GM12878 (cell line): ENCODE measurements at regions not wholly inside any gene's neighbourhood (a gene's known extent, or its start where the extent isn't known, plus 50 kb on each side); places are given as distances from the start of the nearest gene placed in this dataset.
"Not testable (repeated sequence)": the region's sequence is repeated elsewhere in the genome, so short reads cannot be mapped to it uniquely, and the experiment has no call there.

Source experiments
- ATAC-seq: fragments of 200-7000 bp; cut with Tn5 transposase; 3 replicates; pipeline ENCODE4 v1.9.1; 2020; ENCODE audit warnings: mild to moderate bottlenecking, moderate library complexity
- BruUV-seq: library from RNA; stranded (reverse); fragments of 400-500 nt; replicated peaks from 2 replicates; lab custom pipeline; 2021; lab: Mats Ljungman, UMichigan
- CTCF ChIA-PET: fragments of 300-600 bp; sonication (Branson Sonifier 250); formaldehyde crosslinking; extraction: SDS; loops from one replicate; lab custom pipeline; 2021; ENCODE audit warnings: inconsistent platforms; lab: Yijun Ruan, JAX
- POLR2A ChIA-PET: fragments of 350-600 bp; formaldehyde crosslinking; extraction: SDS; loops from one replicate; lab custom pipeline; 2021; ENCODE audit warnings: inconsistent platforms; lab: Charles Lee
- RAD21 ChIA-PET: fragments of 300-600 bp; sonication (Branson Sonifier 250); formaldehyde crosslinking; loops from one replicate; lab custom pipeline; 2023; ENCODE audit warnings: antibody characterized with exemption; ENCODE audit not compliant: unreplicated experiment; lab: Charles Lee
- SMC1A ChIA-PET: fragments of 300-600 bp; sonication (Branson Sonifier 250); formaldehyde crosslinking; loops from one replicate; lab custom pipeline; 2023; ENCODE audit not compliant: unreplicated experiment, uncharacterized antibody; lab: Charles Lee
- DNase-seq: peaks from one replicate; pipeline ENCODE4 v3.0.0-alpha.2; 2011; ENCODE audit warnings: low read depth, low spot score
- FAIRE-seq: peaks from 3 replicates; lab custom pipeline; 2011; peaks lifted over from hg19 to GRCh38; lab: Jason Lieb, UNC
- H2AFZ ChIP-seq: 2 replicates; pipeline ENCODE4 v1.6.0; 2011; ENCODE audit warnings: low read depth, low read length, control low read depth; ENCODE audit not compliant: control insufficient read depth
- H3K27ac ChIP-seq: 2 replicates; pipeline ENCODE4 v1.5.1; 2011; ENCODE audit warnings: control low read depth; ENCODE audit not compliant: control insufficient read depth, insufficient read depth
- H3K27me3 ChIP-seq, 2 experiments: replicated peaks in 1 of 2; 2 replicates each; pipeline versions ENCODE4 v1.6.0 to v1.6.1; 2011; ENCODE audit warnings: low read length in 1 of 2; ENCODE audit not compliant: control insufficient read depth in 2 of 2, insufficient read depth in 2 of 2
- H3K36me3 ChIP-seq, 2 experiments: 2 replicates each; pipeline ENCODE4 v1.5.1; 2011; ENCODE audit warnings: low read length in 1 of 2; ENCODE audit not compliant: control insufficient read depth in 2 of 2, insufficient read depth in 2 of 2
- H3K4me1 ChIP-seq: 2 replicates; pipeline ENCODE4 v1.6.1; 2011; ENCODE audit warnings: mild to moderate bottlenecking, low read length, moderate library complexity, mixed read lengths; ENCODE audit not compliant: control insufficient read depth, insufficient read depth
- H3K4me2 ChIP-seq: 2 replicates; pipeline ENCODE4 v1.6.0; 2011; ENCODE audit warnings: control low read depth; ENCODE audit not compliant: control insufficient read depth, insufficient read depth
- H3K4me3 ChIP-seq: fragments of 200-600 bp; sonication (generic); 2 replicates; pipeline ENCODE4 v1.5.1; 2016
- H3K79me2 ChIP-seq: 2 replicates; pipeline ENCODE4 v1.6.0; 2011; ENCODE audit warnings: low read length; ENCODE audit not compliant: control insufficient read depth, insufficient read depth
- H3K9ac ChIP-seq: 2 replicates; pipeline ENCODE4 v1.8.0; 2011; ENCODE audit warnings: low read length, control low read depth, mixed read lengths; ENCODE audit not compliant: control insufficient read depth, insufficient read depth
- H3K9me3 ChIP-seq: replicated peaks from 3 replicates; pipeline ENCODE4 v1.5.1; 2011; ENCODE audit warnings: mild to moderate bottlenecking, low read length; ENCODE audit not compliant: control insufficient read depth, insufficient read depth
- H4K20me1 ChIP-seq: 2 replicates; pipeline ENCODE4 v1.6.0; 2011; ENCODE audit not compliant: control insufficient read depth, insufficient read depth
- RELA ChIP-seq: fragments of 450-650 bp; IDR thresholded peaks from 2 replicates; pipeline ENCODE4 v1.8.0; 2014; ENCODE audit warnings: borderline replicate concordance; ENCODE audit not compliant: partially characterized antibody
- WGBS: methylation state at CpG from one replicate; pipeline ENCODE4 v1.1.6; 2016; ENCODE audit warnings: low lambda C conversion rate; ENCODE audit not compliant: insufficient replicate concordance, insufficient coverage; ENCODE audit errors: missing lambda C conversion rate; 5-methylcytosine and 5-hydroxymethylcytosine counted together
- in situ Hi-C: fragments of 300-500 bp; cut with MboI; formaldehyde crosslinking; loops from 9 replicates; pipeline ENCODE4 v1.14.3; 2018; ENCODE audit warnings: mixed read lengths
- intact Hi-C: fragments of 100-400 bp; cut with micrococcal nuclease; formaldehyde crosslinking; loops from one replicate; pipeline ENCODE4 v1.14.2; 2022; ENCODE audit not compliant: unreplicated experiment
- TF ChIP-seq, protein P1 (sequence below), 3 experiments: IDR thresholded peaks in 2 of 3; conservative IDR thresholded peaks in 1 of 3; 2 replicates each; pipeline ENCODE4 v1.5.1; 2011; ENCODE audit warnings: low read depth in 3 of 3, low read length in 3 of 3, mild to moderate bottlenecking in 3 of 3, control low read depth in 2 of 3, moderate library complexity in 2 of 3, inconsistent platforms in 1 of 3, mixed read lengths in 1 of 3; ENCODE audit not compliant: control insufficient read depth in 2 of 3, insufficient read depth in 1 of 3; ENCODE audit errors: extremely low read depth in 1 of 3

DNA sequence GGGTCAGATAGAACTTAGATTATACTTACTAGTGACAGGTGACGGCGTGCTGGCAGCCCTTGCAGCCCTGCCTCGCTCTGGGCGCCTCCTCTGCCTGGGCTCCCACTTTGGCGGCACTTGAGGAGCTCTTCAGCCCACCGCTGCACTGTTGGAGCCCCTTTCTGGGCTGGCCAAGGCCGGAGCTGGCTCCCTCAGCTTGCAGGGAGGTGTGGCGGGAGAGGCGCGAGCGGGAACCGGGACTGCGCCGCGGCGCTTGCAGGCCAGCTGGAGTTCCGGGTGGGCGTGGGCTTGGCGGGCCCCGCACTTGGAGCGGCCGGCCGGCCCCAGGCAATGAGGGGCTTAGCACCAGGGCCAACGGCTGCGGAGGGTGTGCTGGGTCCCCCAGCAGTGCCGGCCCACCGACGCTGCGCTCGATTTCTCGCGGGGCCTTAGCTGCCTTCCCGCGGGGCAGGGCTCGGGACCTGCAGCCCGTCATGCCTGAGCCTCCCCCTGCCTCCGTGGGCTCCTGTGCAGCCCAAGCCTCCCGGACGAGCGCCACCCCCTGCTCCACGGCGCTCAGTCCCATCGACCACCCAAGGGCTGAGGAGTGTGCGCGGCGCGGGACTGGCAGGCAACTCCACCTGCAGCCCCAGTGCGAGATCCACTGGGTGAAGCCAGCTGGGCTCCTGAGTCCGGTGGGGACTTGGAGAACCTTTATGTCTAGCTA is 320.8 kb upstream of the DEPDC1 start:
- FAIRE-seq, ATAC-seq, intact Hi-C loops, H3K79me2 ChIP-seq, in situ Hi-C loops, BruUV-seq, H3K9ac ChIP-seq, H3K27ac ChIP-seq, H3K27me3 ChIP-seq, H2AFZ ChIP-seq, H4K20me1 ChIP-seq, H3K4me3 ChIP-seq, POLR2A ChIA-PET, H3K4me1 ChIP-seq, H3K36me3 ChIP-seq, H3K9me3 ChIP-seq, RAD21 ChIA-PET, DNase-seq, H3K4me2 ChIP-seq: not testable (repeated sequence)
- ChIA-PET CTCF (interaction anchor here (0.8 to 1.3 kb wide), 2 partner anchors 27 to 883 kb away, joined by 3 to 4 read pairs; no protein-coding TSS in a partner anchor), SMC1A (interaction anchor here (1.2 kb wide), 1 partner anchor 16 kb away, joined by 4 read pairs; no protein-coding TSS in a partner anchor)
- 72% methylated on average over 47 of the region's 49 CpGs for WGBS

DNA sequence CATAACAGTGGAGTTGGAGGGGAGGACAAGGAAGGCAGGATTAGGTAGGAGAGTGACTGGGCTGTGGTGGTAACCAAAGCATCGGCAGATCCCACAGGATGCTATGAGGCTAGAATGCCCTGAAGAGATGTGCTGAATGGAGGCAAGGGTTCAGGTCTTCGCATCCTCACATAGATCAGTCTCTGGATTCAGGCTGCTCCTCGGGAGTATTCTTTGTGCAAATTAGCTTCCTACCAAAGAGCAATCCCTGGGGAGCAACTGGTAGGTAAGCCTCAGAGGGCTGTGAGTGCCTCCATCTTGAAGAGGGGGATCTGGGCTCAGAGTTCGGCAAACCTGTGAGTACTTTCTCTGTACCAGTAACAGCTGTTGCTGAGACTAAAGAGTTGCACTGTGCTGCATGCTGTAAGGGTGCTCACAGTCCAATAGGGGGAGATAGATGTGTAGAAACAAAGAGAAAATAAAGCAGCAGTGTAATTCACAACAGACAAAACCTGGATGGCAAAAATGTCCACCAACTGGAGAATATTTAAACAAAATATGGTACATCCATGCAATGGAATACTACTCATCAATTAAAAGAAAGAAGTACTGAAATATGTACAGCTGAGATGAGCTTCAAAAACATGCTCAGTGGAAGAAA is 322.4 kb upstream of the DEPDC1 start:
- 43% methylated on average over 4 of the region's 4 CpGs for WGBS
- FAIRE-seq = no peak
- ChIA-PET CTCF (no interaction called here), SMC1A (interaction anchor here (1.0 to 1.2 kb wide), 2 partner anchors 18 to 918 kb away, joined by 3 to 4 read pairs; no protein-coding TSS in a partner anchor), RAD21 (no interaction called here), POLR2A (no interaction called here)
- no peak for DNase-seq
- no peaks in the 10 kb centered on the region for H3K27me3 ChIP-seq
- in situ Hi-C loops = no loop called here
- H3K9ac ChIP-seq = no peak overlapping the region
- peak; percentile 74 for ATAC-seq
- H3K9me3 ChIP-seq = no peaks in the 10 kb centered on the region
- intact Hi-C loops = no loop called here
- no peak overlapping the region for H3K27ac ChIP-seq
- no peak overlapping the region for H2AFZ ChIP-seq
- BruUV-seq = no TSS peak
- H3K79me2 ChIP-seq = no peaks in the 10 kb centered on the region
- H3K4me3 ChIP-seq = no peak overlapping the region
- H3K4me2 ChIP-seq = no peak overlapping the region
- no peaks in the 10 kb centered on the region for H4K20me1 ChIP-seq
- H3K36me3 ChIP-seq = no peaks in the 10 kb centered on the region
- H3K4me1 ChIP-seq = no peaks in the 10 kb centered on the region
- TF ChIP-seq, protein P1, sequence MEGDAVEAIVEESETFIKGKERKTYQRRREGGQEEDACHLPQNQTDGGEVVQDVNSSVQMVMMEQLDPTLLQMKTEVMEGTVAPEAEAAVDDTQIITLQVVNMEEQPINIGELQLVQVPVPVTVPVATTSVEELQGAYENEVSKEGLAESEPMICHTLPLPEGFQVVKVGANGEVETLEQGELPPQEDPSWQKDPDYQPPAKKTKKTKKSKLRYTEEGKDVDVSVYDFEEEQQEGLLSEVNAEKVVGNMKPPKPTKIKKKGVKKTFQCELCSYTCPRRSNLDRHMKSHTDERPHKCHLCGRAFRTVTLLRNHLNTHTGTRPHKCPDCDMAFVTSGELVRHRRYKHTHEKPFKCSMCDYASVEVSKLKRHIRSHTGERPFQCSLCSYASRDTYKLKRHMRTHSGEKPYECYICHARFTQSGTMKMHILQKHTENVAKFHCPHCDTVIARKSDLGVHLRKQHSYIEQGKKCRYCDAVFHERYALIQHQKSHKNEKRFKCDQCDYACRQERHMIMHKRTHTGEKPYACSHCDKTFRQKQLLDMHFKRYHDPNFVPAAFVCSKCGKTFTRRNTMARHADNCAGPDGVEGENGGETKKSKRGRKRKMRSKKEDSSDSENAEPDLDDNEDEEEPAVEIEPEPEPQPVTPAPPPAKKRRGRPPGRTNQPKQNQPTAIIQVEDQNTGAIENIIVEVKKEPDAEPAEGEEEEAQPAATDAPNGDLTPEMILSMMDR (IDR thresholded peaks at IDR 0.05 in 2 of 3, conservative IDR thresholded peaks at IDR 0.05 in 1 of 3; ENCODE audit: control insufficient read depth in 2 of 3, extremely low read depth in 1 of 3, insufficient read depth in 1 of 3, low read depth in 3 of 3, low read length in 3 of 3) = peak in 1 of 3 experiments; percentile 18; a peak in 1 of 6 replicates
- TF ChIP-seq RELA = no peak
